Stimulated activated naive CD8-positive, alpha-beta T cell treated with anti-CD3 and anti-CD28 coated beads, Interleukin-15, Interleukin-2, amounts not matched to agents 100 U/mL and 50 U/mL, for 24 hours (primary cell): ENCODE measurements at regions not wholly inside any gene's neighbourhood (a gene's known extent, or its start where the extent isn't known, plus 50 kb on each side); places are given as distances from the start of the nearest gene placed in this dataset.

ENCODE experiments used
- ATAC-seq: fragments of 150-1000 bp; cut with Tn5 transposase; one replicate; pipeline ENCODE4 v1.10.0; 2021
- DNase-seq: peaks from one replicate; pipeline ENCODE4 v3.0.0; 2021

- DNase-seq (no peak), ATAC-seq (no peak)
Measured at GRCh38 chr5:9690751-9691150, 60.6 kb upstream of the TAS2R1 start.

GRCh38 chr5:9686216-9686615 is 56.1 kb upstream of the TAS2R1 start:
- DNase-seq = no peak
- no peak for ATAC-seq

GRCh38 chr5:9681706-9682105 is 51.6 kb upstream of the TAS2R1 start:
- DNase-seq (no peak), ATAC-seq (no peak)
